ENCODE measurements at regions not wholly inside any gene's neighbourhood (a gene's known extent, or its start where the extent isn't known, plus 50 kb on each side); places are given as distances from the start of the nearest gene placed in this dataset.

- no peak for TF ChIP-seq HOXA7 (CRISPR knock-in tag; IDR thresholded peaks at IDR 0.05)
- no peak for TF ChIP-seq HDAC2 (CRISPR knock-in tag; IDR thresholded peaks at IDR 0.05)
- no peak for TF ChIP-seq ZFP90 (CRISPR knock-in tag; IDR thresholded peaks at IDR 0.05; ENCODE audit: borderline replicate concordance)
- TF ChIP-seq BCLAF1 (IDR thresholded peaks at IDR 0.05), result no peak
- no peak for TF ChIP-seq CHD4 (IDR thresholded peaks at IDR 0.05; ENCODE audit: borderline replicate concordance, low read length)
- TF ChIP-seq CTCF (CRISPR knock-in tag; IDR thresholded peaks at IDR 0.05), result no peak
- TF ChIP-seq TAF1 (CRISPR knock-in tag; IDR thresholded peaks at IDR 0.05), result no peak
- no peak for TF ChIP-seq LCORL (IDR thresholded peaks at IDR 0.05)
- TF ChIP-seq LCORL (CRISPR knock-in tag; IDR thresholded peaks at IDR 0.05), result no peak
- TF ChIP-seq ZNF274 (CRISPR knock-in tag; IDR thresholded peaks at IDR 0.05), result no peak
- TF ChIP-seq CBX1 (IDR thresholded peaks at IDR 0.05; ENCODE audit: low read depth), result no peak
- no peak for TF ChIP-seq MXD4 (CRISPR knock-in tag; IDR thresholded peaks at IDR 0.05)
- TF ChIP-seq EZH2 (conservative IDR thresholded peaks at IDR 0.05; ENCODE audit: low read depth, low read length), result no peak
- TF ChIP-seq ZFP41 (CRISPR knock-in tag; IDR thresholded peaks at IDR 0.05; ENCODE audit: borderline replicate concordance), result no peak
- no peak for TF ChIP-seq MZF1 (CRISPR knock-in tag; IDR thresholded peaks at IDR 0.05; ENCODE audit: borderline replicate concordance)
Measured at GRCh38 chr11:112590764-112591163, 330.1 kb upstream of the PLET1 start.

Measured in HepG2 (cell line).